Activated T-cell treated with anti-CD3 and anti-CD28 coated beads, Interleukin-2, amount 50 U/mL, for 4 hours (primary cell): ENCODE measurements at regions not wholly inside any gene's neighbourhood (a gene's known extent, or its start where the extent isn't known, plus 50 kb on each side); places are given as distances from the start of the nearest gene placed in this dataset.
"Not testable (repeated sequence)": the region's sequence is repeated elsewhere in the genome, so short reads cannot be mapped to it uniquely, and the experiment has no call there.

Source experiments
- ATAC-seq, 2 donors: fragments of 200-7000 bp; cut with Tn5 transposase; one replicate each; pipeline ENCODE4 v1.10.0; 2021
- DNase-seq: peaks from one replicate; pipeline ENCODE4 v3.0.0-alpha.2; 2020
- H3K27me3 Mint-ChIP-seq: one replicate; pipeline ENCODE4 v1.8.0; 2021; ENCODE audit warnings: low read depth, mixed read lengths
- H3K36me3 Mint-ChIP-seq: one replicate; pipeline ENCODE4 v1.8.0; 2022; ENCODE audit warnings: mixed read lengths; ENCODE audit not compliant: insufficient read depth
- H3K4me1 Mint-ChIP-seq: one replicate; pipeline ENCODE4 v1.8.0; 2021; ENCODE audit warnings: low read depth, mixed read lengths
- H3K4me3 Mint-ChIP-seq: one replicate; pipeline ENCODE4 v1.8.0; 2021; ENCODE audit warnings: mild to moderate bottlenecking, moderate library complexity, mixed read lengths
- H3K9me3 Mint-ChIP-seq: one replicate; pipeline ENCODE4 v1.8.0; 2021; ENCODE audit warnings: mixed read lengths

DNA sequence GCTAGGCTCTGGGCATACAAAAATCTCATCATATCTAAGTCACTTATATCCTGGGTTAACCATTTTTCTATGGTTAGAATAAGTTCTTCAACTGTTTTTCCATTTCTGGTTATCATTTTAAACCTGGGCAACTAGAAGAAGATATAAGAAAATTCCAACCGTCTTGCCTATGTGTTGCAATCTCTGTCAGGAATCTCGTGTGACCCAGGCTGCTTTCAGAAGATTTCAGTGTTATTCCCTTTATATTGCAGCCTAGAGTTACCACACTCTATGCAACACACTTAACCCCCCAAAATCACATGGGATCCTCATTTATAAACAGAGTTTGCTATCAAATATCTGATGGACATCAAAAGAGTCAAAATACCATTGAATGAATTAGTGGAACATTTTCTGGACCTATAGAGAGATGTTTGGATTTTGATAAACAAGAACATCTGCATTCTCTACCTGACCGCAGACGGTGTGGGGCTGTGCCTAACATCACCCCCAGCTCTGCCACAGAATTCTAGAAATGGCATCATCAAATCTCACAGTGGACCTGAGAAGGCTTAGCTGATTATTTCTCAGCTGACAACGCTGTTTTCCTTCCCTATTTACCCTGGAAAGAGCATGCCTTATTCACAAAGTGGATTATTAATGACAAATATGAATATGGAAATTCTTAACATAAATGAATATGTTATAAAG is 515.7 kb downstream of the NTRK3 start:
- Mint-ChIP-seq H3K9me3 (no peaks in the 10 kb centered on the region), H3K36me3 (no peaks in the 10 kb centered on the region), H3K4me1 (peaks cover 10% of the 10 kb centered on the region), H3K4me3 (no peak overlapping the region), H3K27me3 (no peaks in the 10 kb centered on the region)
- DNase-seq (no peak), ATAC-seq (no peak)

- H3K36me3 Mint-ChIP-seq: no peaks in the 10 kb centered on the region
- DNase-seq (no peak), ATAC-seq (no peak)
- H3K4me1 Mint-ChIP-seq: peaks cover 10% of the 10 kb centered on the region
- H3K9me3 Mint-ChIP-seq: no peaks in the 10 kb centered on the region
- H3K4me3 Mint-ChIP-seq: no peak overlapping the region
- H3K27me3 Mint-ChIP-seq: no peaks in the 10 kb centered on the region
Observed at GRCh38 chr15:87739866-87740265, 516.7 kb downstream of the NTRK3 start.

GRCh38 chr15:87739081-87739480 is 517.5 kb downstream of the NTRK3 start:
- no peak overlapping the region for H3K4me3 Mint-ChIP-seq
- DNase-seq (no peak), ATAC-seq (no peak)
- H3K9me3 Mint-ChIP-seq: no peaks in the 10 kb centered on the region
- H3K36me3 Mint-ChIP-seq: no peaks in the 10 kb centered on the region
- no peaks in the 10 kb centered on the region for H3K27me3 Mint-ChIP-seq
- peaks cover 10% of the 10 kb centered on the region for H3K4me1 Mint-ChIP-seq

- ATAC-seq, H3K9me3 Mint-ChIP-seq, H3K4me3 Mint-ChIP-seq, H3K36me3 Mint-ChIP-seq, H3K27me3 Mint-ChIP-seq, DNase-seq: not testable (repeated sequence)
- peaks cover 10% of the 10 kb centered on the region for H3K4me1 Mint-ChIP-seq
Observed at GRCh38 chr15:87737460-87737859, 519.1 kb downstream of the NTRK3 start.

DNA sequence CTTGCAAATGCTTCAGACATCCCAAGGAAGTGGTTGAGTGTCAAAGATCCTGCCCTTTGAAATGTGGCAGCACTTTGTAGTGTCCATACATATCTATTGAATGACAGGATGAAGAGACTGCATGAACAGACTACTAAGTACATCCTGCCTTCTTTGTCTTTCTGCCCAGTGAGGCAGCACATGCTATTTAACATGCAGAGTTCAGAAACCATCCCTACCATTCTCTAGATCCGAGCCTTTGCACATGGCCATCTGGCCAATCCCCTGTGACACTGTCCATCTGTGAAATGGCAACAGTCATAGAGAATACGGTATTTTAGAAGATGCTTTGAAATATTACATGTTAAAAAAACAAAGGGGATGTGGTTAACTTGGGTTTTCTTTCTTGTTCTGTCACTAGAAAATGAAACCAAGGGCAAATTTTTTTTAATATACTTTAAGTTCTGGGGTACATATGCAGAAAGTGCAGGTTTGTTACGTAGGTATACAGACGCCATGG is 519.6 kb downstream of the NTRK3 start:
- ATAC-seq: no peak

GRCh38 chr15:87736401-87736800 is 520.1 kb downstream of the NTRK3 start:
- Mint-ChIP-seq H3K4me3 (no peak overlapping the region), H3K9me3 (no peaks in the 10 kb centered on the region), H3K4me1 (peaks cover 10% of the 10 kb centered on the region), H3K36me3 (no peaks in the 10 kb centered on the region), H3K27me3 (no peaks in the 10 kb centered on the region)
- no peak for ATAC-seq
- no peak for DNase-seq

More for the DNA sequence above, 519.6 kb downstream of the NTRK3 start:
- Mint-ChIP-seq H3K36me3 (no peaks in the 10 kb centered on the region), H3K4me1 (peaks cover 10% of the 10 kb centered on the region), H3K4me3 (peak overlapping the region; percentile 29), H3K27me3 (no peaks in the 10 kb centered on the region), H3K9me3 (no peaks in the 10 kb centered on the region)
- DNase-seq: no peak

GRCh38 chr15:87735522-87735921 is 521.0 kb downstream of the NTRK3 start:
- no peak overlapping the region for H3K4me3 Mint-ChIP-seq
- peaks cover 10% of the 10 kb centered on the region for H3K4me1 Mint-ChIP-seq
- no peaks in the 10 kb centered on the region for H3K9me3 Mint-ChIP-seq

DNA sequence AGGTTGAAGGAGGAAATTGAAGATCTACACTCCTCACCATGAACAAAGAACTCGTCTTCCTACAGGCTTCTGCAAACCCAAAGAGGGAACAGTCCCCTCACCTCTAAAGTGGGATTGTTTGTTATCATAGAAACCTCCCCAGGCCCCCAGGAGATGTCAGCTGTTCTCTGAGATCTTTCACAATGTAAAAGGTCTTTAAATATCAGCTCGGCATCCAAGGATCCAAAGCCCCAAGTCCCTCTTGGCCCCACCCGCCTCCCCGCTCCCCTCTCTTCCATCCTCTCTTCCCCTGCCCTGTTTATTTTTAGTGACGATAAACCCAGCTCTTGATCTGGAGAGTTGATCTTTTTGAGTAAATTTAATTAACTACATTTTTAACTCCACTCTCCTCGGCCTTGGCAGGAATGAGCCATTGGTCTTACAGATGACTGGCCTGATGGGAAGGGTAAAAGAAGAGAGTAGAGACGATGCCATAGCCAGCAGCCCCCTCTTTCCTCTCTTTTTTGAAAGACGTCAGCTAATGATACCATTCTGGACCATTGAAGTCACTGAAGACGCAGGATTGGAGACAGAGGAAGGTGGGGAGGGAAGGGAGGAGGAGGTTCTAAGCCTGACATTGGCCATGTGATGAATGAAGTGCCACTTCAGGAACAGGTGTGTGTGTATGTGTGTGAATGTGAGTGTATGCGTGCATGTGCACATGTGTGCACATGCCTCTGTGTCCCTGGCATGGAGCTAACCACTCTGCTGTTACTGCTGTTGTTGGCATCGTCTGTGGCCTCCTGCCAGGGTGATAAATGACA is 521.8 kb downstream of the NTRK3 start:
- DNase-seq: no peak
- H3K27me3 Mint-ChIP-seq: no peaks in the 10 kb centered on the region
- H3K9me3 Mint-ChIP-seq: no peaks in the 10 kb centered on the region
- no peak overlapping the region for H3K4me3 Mint-ChIP-seq
- no peak for ATAC-seq
- H3K36me3 Mint-ChIP-seq: no peaks in the 10 kb centered on the region
- H3K4me1 Mint-ChIP-seq: peaks cover 10% of the 10 kb centered on the region

More at GRCh38 chr15:87735522-87735921, 521.0 kb downstream of the NTRK3 start:
- no peaks in the 10 kb centered on the region for H3K36me3 Mint-ChIP-seq
- DNase-seq: no peak
- ATAC-seq: no peak
- H3K27me3 Mint-ChIP-seq: no peaks in the 10 kb centered on the region

DNA sequence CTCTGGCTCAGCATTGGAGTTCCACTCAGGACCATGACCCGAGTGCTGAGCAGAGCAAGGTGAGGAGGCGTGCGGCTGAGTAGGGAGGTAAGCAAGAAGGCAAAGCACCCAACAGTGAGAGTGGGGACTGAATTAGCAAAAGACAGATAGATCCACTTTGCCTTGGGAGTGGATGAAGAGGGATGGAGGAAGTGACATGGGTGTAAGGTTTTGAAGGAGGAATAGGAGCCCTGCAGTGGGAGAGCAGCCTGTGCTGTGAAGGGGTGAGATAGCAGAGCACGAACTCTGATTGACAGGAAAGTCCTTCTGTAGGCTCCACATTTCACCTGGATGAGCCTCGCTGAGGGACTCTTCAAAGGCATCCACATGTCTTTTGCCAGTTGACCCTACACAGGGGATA is 522.6 kb downstream of the NTRK3 start:
- Mint-ChIP-seq H3K4me1 (peaks cover 10% of the 10 kb centered on the region), H3K4me3 (no peak overlapping the region), H3K9me3 (no peaks in the 10 kb centered on the region), H3K27me3 (no peaks in the 10 kb centered on the region), H3K36me3 (no peaks in the 10 kb centered on the region)
- DNase-seq (no peak), ATAC-seq (no peak)

DNA sequence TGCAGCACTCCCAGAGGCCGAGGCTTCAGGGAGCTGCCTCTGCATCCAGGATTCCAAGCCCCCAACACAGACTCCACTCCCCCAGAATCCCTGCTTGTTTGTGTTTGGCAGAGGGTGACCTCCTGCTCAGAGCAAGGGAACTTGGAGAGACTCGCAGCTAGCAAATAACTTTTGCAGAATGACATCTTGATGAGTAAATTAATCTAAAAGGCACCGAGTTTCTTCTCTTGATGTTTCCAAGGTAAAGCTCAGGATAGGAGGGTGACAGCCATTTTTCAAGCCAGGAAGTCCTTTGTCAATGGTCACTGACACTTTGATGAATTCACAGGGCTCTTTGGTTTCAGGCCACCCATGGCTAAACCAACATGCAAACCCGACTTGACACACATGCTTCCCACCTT is 523.0 kb downstream of the NTRK3 start:
- Mint-ChIP-seq H3K4me1 (peaks cover 10% of the 10 kb centered on the region), H3K36me3 (no peaks in the 10 kb centered on the region), H3K4me3 (no peak overlapping the region), H3K9me3 (no peaks in the 10 kb centered on the region), H3K27me3 (no peaks in the 10 kb centered on the region)
- DNase-seq (no peak), ATAC-seq (no peak)

DNA sequence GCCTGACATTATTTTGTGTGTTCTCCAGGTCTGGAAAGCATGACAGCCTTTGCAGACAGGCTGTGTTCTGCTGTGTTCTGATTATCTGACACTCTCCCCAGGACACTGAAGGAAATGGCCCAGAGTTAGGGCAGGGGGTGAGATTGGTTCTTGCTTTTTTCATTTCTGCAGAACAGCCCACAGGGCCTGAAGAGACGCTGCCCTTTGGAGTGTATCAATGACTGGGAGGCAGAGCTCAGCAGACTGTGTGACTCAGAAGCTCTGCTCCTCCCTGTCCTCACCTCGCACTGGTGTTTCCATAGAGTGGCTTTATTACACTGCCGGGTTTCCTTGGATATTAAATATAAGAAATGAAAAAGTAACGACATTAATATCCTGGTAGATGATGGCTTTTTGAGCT is 523.6 kb downstream of the NTRK3 start:
- no peaks in the 10 kb centered on the region for H3K36me3 Mint-ChIP-seq
- no peaks in the 10 kb centered on the region for H3K9me3 Mint-ChIP-seq
- DNase-seq: no peak
- H3K4me3 Mint-ChIP-seq: no peak overlapping the region
- H3K27me3 Mint-ChIP-seq: no peaks in the 10 kb centered on the region
- ATAC-seq: no peak
- peaks cover 10% of the 10 kb centered on the region for H3K4me1 Mint-ChIP-seq

DNA sequence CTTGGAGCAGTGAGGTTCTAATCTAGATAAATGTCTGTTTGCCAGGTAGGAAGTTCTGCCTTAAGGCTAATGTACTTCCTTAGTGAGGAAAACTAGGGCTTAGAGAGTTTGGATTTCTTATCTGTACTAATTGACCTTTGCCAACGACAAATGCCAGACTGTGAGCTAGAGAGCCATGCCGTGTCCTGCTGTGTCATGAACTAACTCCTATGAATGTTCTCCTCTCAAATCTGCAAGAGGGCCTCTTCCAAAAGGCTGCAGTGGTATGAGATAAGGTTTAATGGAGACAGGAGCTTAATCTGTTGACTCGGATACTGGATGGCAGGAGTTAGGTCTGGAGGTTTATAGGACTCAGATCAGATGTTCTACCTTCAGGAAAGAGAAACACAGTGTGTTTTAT is 524.9 kb downstream of the NTRK3 start:
- H3K4me1 Mint-ChIP-seq: peaks cover 5% of the 10 kb centered on the region
- H3K36me3 Mint-ChIP-seq: no peaks in the 10 kb centered on the region
- H3K27me3 Mint-ChIP-seq: no peaks in the 10 kb centered on the region
- no peak overlapping the region for H3K4me3 Mint-ChIP-seq
- DNase-seq: no peak
- no peaks in the 10 kb centered on the region for H3K9me3 Mint-ChIP-seq
- ATAC-seq: no peak

- ATAC-seq: no peak
- no peak for DNase-seq
- Mint-ChIP-seq H3K36me3 (no peaks in the 10 kb centered on the region), H3K27me3 (no peaks in the 10 kb centered on the region), H3K4me1 (no peaks in the 10 kb centered on the region), H3K4me3 (no peak overlapping the region), H3K9me3 (no peaks in the 10 kb centered on the region)
Observed at GRCh38 chr15:87730706-87731105, 525.8 kb downstream of the NTRK3 start.

GRCh38 chr15:87728998-87729397 is 527.5 kb downstream of the NTRK3 start:
- ATAC-seq (no peak), DNase-seq (no peak)
- no peaks in the 10 kb centered on the region for H3K4me1 Mint-ChIP-seq
- H3K27me3 Mint-ChIP-seq: no peaks in the 10 kb centered on the region
- H3K9me3 Mint-ChIP-seq: no peaks in the 10 kb centered on the region
- H3K36me3 Mint-ChIP-seq: no peaks in the 10 kb centered on the region
- H3K4me3 Mint-ChIP-seq: no peak overlapping the region

DNA sequence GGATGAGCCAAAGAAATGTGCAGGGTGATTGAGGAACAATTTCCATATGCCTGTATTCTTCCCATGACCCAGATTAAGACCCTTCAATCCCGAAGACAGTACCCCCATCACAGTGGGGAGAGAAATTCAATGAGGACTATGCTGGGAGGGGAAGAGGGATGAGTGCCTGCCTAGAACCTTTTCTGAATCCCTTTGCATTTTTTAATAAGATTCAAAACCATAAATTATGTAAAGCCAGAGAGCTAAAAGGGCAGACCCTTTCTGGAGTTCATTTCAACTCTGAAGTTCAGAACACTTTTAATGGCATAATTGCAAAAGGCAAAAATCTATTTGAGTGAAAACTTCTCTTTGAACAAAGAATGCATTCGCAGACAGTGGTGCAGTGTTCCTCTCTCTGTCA is 529.5 kb downstream of the NTRK3 start:
- no peaks in the 10 kb centered on the region for H3K27me3 Mint-ChIP-seq
- no peak for ATAC-seq
- no peak overlapping the region for H3K4me3 Mint-ChIP-seq
- no peak for DNase-seq
- no peaks in the 10 kb centered on the region for H3K36me3 Mint-ChIP-seq
- no peaks in the 10 kb centered on the region for H3K9me3 Mint-ChIP-seq
- H3K4me1 Mint-ChIP-seq: no peaks in the 10 kb centered on the region
